NCI-H226 (cell line): ENCODE measurements at regions not wholly inside any gene's neighbourhood (a gene's known extent, or its start where the extent isn't known, plus 50 kb on each side); places are given as distances from the start of the nearest gene placed in this dataset.

Experiments used
- DNase-seq: peaks from one replicate; pipeline ENCODE4 v3.0.0-alpha.2; 2015

DNA sequence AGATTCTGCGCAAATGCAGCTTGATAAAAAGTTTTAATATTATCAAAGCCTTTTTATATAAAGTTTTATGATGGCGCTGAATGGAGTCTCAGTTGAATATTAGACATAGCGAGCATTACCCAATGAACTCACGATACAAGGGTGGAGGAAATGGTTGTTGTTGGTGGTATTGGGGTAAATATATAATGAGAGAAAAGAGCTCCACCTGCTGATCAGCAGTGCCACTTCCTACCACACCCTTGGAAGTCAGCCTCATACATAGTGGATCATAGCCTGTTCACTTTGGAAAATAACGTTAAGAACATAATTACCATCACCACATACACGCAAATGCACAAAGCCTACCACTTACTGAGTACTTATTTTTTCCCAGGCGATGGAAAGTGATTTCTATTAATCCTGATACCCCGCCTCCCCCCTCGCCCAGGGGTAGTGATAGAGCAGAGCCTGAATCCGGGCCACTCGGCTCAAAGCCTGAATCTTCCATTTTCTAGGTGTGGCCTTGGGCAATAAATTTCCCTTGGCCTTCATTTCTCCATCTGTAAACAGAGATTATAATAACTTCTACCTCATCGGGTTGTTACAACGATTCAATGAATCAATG, 358.3 kb downstream of the KLF5 start:
- no peak for DNase-seq

DNA sequence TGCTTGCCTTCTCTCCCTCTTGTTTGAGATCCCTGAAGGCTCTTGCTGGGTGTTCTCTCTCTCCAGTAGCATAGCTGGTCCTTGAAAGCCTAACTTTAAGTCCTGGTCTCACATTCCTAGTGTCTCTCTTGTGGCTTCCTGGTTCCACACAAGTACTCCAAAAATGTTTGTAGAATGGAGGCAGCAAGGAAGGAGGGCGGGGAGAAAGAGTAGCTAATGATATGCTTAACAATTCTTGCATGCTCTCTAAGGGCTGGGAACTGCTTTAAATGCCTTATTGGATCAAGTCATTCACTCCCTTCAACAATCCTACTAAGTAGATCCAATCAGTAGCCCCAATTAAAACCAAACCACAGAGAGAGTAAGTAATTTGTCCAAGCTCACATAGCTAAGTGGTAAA, 357.3 kb downstream of the KLF5 start:
- no peak for DNase-seq

DNA sequence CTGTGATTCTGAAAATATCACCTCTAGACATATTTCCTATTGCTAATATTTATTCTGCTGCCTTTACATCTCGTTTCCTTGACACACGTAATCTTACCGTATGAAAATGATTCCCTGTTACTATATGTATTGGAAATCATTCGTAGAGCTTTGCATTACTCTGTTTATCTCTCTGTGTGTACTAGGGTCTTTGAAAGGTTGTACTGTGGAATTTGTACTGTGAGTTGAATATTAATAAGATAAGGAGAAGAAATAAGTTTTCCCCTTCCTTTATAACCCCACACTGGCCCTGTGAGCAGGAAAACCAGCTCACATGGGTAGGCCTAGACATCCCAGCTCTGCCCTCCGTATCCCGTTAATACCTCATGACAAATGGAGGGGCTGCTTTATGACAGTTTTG, 354.9 kb downstream of the KLF5 start:
- DNase-seq = no peak

DNA sequence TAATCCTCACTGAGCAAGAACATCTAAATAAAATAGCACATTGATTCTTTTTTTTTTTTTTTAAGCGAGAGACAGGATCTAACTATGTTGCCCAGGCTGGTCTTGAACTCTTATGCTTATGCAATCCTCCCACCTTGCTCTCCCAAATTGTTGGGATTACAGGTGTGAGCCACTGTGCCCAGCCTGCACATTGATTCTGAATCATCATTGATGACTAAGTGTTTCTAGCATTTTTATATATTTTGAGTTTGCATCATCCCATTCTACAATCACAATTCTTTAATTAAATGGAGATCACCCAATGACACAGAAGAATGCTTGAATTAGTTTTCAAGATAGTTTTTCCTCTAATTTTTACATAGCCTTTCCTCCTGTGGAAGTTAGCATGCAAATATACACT, 354.1 kb downstream of the KLF5 start:
- no peak for DNase-seq

DNA sequence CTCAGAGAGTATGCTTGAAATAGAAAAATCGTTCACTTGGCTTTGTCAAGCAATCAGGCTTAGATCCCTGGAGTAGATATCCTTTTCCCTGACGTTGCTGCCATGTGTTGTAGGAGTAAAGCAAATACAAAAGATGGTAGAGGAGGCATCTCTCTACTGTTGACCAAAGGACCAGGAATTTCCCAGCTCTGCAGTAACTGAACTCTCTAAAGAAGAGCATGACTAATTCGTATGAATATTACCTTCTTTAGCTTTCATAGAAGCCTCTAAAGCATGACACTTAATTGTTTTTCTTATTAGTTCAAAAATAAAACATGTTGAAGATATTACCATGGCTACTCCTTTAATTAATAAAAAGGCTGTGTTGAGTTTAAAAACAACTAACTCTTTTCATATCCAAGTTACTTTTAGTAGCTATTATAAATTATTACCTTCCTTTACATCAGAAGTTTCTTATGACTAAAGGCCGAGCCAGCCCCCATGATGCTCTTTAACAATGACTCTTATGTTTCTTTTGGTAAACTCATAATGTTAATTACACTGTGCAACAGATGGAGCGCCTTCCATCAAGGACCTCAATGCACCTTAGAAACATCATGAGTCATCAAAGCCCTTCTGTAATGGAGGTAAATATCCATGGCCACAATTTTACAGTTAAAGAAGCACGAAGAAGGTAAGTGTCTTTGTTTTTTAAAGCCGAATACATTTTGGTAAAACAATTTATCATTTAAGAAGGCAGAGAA, 352.4 kb downstream of the KLF5 start:
- DNase-seq = no peak

DNA sequence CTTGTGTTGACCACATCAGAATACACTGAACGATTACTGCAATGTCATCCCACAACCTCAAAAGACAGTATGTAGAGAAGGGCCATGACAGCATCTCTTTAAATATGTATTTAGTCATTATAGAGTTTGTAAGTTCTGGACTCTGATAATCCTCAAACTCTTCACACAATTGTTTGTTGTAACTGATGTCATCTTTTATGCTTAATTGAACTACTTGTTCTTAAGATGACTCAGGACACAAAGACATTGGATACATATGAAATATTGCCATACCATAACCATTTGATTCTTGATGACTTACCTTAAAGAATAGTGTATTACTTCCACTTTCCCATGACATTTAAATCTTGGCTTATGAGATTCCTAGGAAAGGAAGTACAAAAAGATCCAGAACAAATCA, 347.6 kb downstream of the KLF5 start:
- no peak for DNase-seq

DNA sequence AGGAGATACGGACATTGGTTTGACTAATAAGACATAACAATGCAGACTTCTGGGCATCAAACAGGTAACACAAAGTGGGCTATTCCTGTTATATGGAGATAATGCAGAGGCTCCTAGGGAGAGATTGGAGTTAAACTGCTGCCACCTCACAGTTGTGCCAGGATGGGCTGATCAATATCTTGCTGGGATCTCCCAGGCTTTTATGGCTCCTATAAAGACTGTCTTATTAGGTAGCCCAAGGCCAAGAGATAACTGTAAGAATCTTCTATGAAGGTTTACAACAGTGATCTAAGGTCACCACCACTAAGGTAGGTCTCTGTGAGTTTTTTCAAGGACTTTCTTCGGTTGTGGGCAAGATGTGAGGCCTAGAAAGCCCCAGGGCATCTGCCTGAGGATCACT, 345.8 kb downstream of the KLF5 start:
- no peak for DNase-seq

DNA sequence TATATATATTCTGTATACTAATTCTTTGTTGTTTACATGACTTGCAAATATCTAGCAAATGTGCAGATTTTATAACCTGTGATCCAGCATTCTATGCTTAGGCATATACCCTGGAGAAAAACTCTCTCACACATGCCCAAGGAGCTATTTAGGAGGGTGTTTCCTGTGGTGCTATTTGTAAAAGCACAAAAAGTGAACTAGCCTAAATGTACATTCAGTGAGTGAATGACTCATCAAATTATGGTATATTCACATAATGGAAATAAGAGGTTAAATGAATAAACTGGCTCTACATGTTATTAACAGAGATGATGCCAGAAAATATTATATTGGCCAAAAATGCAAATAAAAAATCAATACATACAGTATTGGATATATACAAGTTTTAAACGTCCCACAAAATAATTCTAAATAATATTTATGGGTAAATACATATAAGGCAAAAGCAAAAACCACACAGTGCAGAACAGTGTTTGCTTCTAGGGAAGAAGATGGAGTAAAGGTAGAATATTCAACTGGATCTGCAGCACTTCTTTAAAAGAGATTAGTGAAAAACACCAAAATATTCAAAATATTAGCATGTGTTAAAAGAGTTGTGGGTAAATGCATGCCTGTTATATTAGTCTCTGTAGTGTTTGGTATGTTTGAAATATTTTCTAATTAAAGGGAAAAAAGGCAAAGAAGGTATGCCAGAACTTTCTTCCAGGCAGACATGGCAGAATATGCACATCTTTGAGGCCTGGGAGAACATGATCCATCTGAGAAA, 344.7 kb downstream of the KLF5 start:
- no peak for DNase-seq

DNA sequence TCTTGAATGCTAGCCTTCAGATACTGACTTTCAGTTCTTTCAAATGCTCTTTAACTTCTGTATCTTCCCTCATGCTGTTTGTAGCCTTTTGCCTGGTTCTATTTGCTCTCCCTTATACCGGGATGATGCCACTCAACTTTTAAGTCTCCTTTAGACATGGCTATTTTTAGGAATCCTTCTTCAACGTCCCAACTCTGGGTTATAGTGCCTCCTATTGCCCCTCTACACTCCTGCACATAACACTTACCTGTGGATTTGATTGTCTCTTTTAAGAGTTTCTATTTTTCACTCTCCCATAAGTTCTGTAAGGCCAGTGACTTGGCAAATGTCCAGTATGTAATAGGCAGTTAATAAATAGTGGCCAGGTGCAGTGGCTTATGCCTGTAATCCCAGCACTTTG, 343.0 kb downstream of the KLF5 start:
- DNase-seq = no peak

DNA sequence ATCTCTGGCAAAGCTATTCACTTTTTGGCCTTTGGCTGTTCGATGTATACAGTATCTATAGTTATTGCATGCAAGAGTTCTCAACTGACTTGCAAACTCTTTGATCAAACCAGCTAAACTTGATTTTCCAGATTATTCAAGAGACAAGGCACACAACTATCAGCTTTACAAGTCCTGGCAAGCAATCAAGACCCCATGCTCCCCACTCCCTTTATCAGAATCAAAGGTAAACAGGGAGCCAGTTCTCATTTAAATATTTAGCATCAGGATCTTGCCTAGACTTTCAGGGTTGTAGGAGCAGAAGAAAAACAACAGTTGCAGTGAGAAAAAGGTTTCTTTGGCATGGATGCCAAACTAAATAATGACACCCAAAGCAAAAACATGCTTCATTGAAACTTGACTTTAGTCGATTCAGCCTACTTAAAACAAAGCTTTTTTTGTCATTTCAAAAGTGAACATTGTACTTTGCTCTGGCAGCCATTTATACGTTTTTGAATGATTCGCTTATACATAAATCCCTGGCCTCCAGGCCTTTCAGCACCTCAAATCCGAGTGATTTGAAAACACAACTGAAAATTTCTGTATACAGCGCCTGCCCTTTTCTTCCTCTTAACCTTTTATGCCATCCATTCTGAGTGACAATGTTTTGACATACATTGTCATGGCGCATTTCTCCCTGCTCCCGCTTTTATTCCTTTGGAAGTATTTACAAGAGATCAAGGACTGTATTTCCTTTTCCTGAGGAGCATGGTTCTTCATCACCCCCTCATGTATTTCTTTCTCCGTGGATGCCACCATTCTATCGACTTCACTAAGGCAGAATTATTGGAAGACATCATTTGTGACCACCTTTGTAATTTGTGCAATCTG, 340.8 kb downstream of the KLF5 start:
- DNase-seq = no peak

DNA sequence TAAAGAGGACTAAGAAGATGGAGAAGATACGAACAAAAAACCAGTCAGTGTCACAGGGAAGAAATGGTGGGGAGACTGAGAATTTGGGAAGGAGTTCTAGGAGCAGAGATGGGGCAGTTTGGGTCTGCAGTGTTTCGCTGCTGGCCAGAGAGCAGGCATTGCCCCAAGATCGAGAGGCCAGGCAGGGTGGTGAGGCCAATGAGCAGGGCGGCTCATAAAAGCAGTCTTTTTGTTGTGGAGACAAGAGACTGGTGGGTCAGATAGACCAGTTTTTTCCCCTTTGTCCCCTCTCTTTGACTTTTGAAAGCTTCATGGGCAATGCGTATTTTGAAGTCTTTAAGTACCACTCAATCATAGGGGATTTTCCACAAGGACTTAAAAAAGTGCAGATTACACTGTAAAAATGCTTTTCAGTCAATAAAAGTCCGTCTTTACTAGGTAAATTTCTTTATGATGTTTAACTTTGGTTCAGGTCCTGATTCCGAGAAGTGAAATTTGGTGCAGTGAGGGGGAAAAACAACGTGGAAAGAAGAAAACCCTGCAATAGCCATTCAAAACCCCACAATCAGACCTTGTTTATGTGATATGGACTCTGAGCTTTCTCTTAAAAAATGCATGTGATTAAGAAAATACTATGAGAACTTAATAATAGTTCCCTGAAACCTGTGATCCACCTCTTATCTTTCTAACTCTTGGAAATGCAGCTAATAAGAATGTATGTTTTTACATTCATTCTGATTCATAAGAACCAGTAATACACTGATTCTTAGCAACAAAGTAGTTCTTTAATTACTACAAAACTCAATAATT, 338.9 kb downstream of the KLF5 start:
- DNase-seq = no peak

DNA sequence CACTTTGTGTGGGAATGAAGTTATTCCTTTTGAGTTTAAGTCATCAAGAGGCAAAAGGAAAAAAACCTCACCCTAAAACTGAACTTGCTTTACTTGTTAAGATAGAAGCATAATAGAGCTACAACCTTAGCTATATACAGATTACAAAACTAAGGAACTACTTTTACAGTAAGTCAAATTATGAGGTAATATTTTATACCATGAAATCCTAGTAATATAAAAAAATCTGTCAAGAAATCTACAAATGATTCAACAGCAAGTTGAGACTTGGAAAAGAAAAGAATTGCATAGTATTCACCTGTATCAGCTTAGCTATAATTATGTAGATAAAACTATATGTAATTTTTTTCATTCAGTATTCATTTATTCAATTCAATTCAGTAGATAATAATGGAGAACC, 335.3 kb downstream of the KLF5 start:
- DNase-seq = no peak

DNA sequence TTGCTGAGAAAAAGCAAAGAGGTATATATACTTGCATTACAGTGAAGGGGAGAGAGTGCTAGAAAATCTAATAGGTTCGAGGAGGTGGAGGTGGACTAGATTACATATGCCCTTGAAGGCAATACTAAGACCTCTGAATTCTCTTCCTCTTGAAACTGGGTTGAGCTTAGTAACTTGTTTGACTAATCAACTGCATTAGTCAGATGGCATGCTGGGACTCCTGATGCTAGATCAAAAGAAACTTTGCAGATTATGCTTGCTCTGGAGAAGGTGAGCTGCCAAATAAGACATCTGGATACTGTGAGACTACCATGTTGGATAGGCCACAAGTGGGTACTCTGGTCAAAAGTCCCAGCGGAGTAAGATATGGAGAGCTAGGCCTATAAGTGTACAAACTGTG, 331.3 kb downstream of the KLF5 start:
- no peak for DNase-seq

DNA sequence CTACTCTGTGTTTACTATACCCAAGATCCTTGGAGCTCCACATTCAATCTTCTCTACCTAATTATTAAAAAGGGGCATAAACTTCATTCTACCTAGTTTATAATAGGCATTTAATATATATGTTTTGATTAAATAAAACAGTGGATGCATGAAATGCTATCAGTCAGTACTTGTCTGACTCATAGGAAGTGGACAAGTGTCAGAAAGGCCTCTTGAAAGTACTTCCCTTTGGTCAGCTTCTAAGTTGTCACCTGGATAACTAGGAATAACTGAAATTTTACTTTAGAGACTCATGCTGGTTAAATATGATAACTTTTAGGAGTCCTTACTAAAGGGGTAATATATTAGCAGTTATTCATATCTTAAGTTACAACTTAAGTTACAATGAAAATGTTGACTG, 329.8 kb downstream of the KLF5 start:
- no peak for DNase-seq

DNA sequence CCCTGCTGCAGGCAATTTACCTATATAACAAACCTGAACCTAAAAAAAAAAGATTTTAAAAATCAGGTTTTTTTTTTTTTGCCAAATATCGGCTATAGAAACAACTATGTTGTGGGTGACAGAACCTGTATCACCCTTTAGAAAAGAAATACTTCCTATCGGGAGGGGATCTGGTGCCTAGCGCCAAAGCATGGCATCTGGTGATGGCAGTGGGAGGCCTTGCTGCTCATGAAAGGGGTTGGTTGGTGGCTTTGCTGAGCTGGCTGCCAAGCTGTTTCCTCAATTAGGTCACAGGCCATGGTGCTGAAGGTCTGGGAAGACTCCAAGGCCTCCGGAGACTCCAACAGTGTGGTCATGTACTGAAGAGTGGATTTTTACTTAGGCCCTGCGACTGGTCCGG, 328.5 kb downstream of the KLF5 start:
- no peak for DNase-seq

DNA sequence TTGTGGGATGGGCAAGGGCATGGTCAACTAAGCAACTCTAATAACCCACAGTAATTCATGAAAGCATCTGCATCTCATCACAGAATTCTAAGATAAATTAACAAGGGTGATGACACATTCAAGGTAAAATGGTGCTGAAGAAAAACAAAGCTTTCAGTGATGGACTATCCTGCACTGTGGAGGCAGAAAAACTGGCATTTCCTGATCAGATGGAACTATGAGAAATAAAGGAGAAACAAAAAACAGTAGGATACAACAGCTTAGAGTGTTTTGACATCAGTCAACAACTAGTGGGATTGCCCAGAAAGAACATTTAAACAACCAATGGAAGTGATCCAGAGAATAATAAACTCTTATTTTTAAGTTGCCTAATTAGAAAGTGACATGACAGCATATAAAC, 327.0 kb downstream of the KLF5 start:
- no peak for DNase-seq

DNA sequence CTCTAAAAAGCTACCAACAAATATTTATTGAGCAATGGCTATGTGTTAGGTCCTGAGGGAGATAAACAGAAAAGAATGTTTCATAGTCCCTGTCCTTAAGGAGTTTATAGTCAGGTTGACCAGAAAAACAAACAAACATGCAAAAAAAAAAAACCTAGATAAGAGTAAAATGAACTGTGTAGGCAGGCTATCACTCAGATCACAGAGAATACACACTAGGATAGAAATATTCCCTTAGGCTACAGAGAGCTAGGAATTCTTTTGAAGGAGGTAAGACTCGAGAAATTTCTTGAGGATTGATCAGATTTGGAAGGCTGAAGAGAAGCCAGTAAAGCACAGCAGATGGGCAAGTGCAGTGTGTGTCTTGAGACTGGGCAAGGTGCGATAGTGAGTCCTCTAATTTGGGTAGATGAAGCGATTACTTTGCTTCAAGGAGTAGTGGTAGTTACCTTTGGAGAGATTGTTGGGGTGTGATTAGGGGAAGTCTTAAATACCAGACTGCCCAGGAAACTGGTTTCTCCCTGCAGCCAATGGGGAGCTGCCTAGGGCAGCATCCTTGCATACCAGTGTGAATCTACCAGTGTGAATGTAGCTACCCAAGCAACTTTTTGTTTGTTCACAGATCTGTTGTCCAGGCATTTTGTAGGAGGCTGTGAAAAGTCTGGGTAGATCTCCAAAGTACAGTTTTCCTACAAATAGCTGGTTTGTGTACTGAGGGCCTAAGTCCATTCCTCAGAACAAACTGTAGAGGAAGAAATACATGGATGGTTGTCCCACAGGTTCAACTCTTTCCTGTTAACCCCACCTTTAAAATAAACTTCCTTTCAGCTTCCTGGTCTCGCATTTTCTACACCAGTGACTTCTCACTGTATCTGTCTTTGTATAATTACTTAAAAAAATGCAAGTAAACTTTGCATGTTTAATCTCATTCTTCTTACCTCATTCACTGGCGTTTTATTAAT, 314.1 kb downstream of the KLF5 start:
- no peak for DNase-seq

DNA sequence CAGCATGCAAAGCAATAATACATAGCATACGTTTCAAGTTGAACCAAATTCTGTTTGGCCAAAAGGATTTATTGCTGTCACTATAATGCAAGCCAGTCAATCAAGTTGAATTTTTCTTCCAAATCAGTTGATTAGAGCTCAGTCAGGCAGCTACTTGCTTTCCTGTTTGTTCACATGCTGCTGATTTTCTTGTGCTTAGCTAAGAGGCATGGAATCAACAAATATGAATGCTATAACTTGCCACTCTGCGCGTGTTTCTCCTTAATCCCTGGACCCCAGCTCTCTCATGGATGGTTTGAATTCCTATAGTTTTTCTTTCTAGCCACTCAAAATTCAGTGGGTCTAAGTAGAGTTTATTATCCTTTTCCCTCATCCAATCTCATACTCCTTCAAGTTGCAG, 311.3 kb downstream of the KLF5 start:
- DNase-seq = no peak

DNA sequence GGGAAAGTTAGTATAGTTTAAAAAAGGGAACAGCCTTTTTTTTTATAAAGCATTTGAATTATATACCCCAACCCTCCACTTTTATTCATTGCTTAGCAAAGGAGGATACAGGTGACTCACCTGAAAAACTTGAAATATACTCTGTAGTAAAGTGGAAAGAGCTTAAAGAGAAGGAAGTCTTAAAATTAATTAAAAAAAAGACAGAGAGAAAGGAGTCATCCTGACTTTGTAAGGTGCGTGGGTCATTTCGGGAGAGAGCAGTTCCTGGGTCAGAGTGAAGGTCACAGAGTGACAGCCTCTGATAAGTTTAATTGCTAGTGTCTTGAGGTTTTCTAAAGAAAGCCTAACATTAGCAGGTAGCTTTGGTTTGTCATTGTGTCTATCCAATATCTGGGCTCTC, 310.3 kb downstream of the KLF5 start:
- no peak for DNase-seq

DNA sequence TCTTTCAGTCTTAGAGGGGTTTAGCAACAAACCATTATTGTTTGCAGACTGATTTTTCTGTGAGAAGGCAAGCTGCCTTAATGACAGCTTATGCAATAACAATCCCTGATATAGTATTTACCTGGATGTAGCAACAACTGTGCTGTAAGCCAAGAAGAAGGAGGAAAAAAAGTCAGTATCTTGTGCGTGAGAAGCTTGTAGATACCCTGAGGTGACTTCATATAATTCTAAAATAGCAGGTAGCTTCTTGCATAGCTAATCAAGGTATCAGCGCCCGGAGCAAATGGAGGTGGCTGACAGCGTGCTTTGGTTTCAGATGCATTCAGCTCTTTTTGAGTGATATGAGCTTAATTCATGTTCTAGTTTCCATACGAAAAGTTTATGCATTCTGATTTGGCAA, 309.8 kb downstream of the KLF5 start:
- DNase-seq = no peak

DNA sequence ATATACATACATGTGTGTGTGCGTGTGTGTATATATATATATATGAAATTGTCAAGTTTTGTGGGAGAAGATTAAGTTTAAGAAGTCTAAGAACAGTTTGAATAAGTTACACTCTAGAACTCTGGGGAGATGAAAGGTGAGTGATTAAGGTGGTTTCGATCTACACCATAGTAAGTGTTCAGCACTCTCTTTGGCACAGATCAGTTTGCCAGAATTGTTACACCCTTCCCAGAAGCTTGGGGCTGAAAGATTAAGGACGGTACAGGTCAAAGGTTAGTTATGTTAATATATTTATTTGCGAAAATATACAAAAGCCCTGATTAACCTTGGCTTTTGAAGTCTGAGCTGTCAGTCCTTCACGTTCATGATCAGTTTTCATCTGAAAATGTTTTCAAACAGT, 309.1 kb downstream of the KLF5 start:
- no peak for DNase-seq
